RPMI8226 (cell line): ENCODE measurements at regions not wholly inside any gene's neighbourhood (a gene's known extent, or its start where the extent isn't known, plus 50 kb on each side); places are given as distances from the start of the nearest gene placed in this dataset.
"Not testable (repeated sequence)": the region's sequence is repeated elsewhere in the genome, so short reads cannot be mapped to it uniquely, and the experiment has no call there.

Source experiments
- DNase-seq: peaks from one replicate; pipeline ENCODE4 v3.0.0-alpha.2; 2015

- DNase-seq: no peak
Observed at GRCh38 chr10:123221418-123221817, 67.2 kb downstream of the BUB3 start.

GRCh38 chr10:123222832-123223231, 68.6 kb downstream of the BUB3 start:
- no peak for DNase-seq

GRCh38 chr10:123227706-123228105, 73.5 kb downstream of the BUB3 start:
- DNase-seq: no peak

- DNase-seq: no peak
Observed at GRCh38 chr10:123229927-123230630, 75.9 kb downstream of the BUB3 start.

- not testable (repeated sequence) for DNase-seq
Observed at GRCh38 chr10:123232879-123233278, 78.7 kb downstream of the BUB3 start.

- not testable (repeated sequence) for DNase-seq
Observed at GRCh38 chr10:123235014-123235413, 80.8 kb downstream of the BUB3 start.

- DNase-seq: peak; percentile 4
Observed at GRCh38 chr10:123236126-123236525, 81.9 kb downstream of the BUB3 start.

GRCh38 chr10:123240250-123240649, 86.0 kb downstream of the BUB3 start:
- no peak for DNase-seq

GRCh38 chr10:123240776-123241175, 86.6 kb downstream of the BUB3 start:
- DNase-seq: no peak

- DNase-seq: peak; percentile 8
Observed at GRCh38 chr10:123241391-123242141, 87.4 kb downstream of the BUB3 start.

GRCh38 chr10:123244747-123245146, 90.5 kb downstream of the BUB3 start:
- no peak for DNase-seq

GRCh38 chr10:123245264-123245663, 91.1 kb downstream of the BUB3 start:
- DNase-seq: no peak

- DNase-seq: no peak
Observed at GRCh38 chr10:123249894-123250293, 95.7 kb downstream of the BUB3 start.

- no peak for DNase-seq
Observed at GRCh38 chr10:123250640-123251039, 96.4 kb downstream of the BUB3 start.

- DNase-seq: no peak
Observed at GRCh38 chr10:123252779-123253178, 98.6 kb downstream of the BUB3 start.

- not testable (repeated sequence) for DNase-seq
Observed at GRCh38 chr10:123254343-123254742, 100.1 kb downstream of the BUB3 start.

- DNase-seq: no peak
Observed at GRCh38 chr10:123257904-123258456, 103.8 kb downstream of the BUB3 start.

GRCh38 chr10:123259081-123259480, 104.9 kb downstream of the BUB3 start:
- no peak for DNase-seq

- DNase-seq: no peak
Observed at GRCh38 chr10:123259791-123260190, 105.6 kb downstream of the BUB3 start.

- no peak for DNase-seq
Observed at GRCh38 chr10:123262456-123262855, 108.3 kb downstream of the BUB3 start.

GRCh38 chr10:123266971-123267370, 112.8 kb downstream of the BUB3 start:
- no peak for DNase-seq

- DNase-seq: no peak
Observed at GRCh38 chr10:123269017-123269552, 114.9 kb downstream of the BUB3 start.

GRCh38 chr10:123269675-123270074, 115.5 kb downstream of the BUB3 start:
- no peak for DNase-seq

GRCh38 chr10:123270221-123270620, 116.0 kb downstream of the BUB3 start:
- DNase-seq: no peak
